Hematopoietic multipotent progenitor cell treated with erythropoietin and hydrocortisone succinate and interleukin-3 and kit ligand, for 15 days (in vitro differentiated cells): ENCODE measurements at regions not wholly inside any gene's neighbourhood (a gene's known extent, or its start where the extent isn't known, plus 50 kb on each side); places are given as distances from the start of the nearest gene placed in this dataset.
"Not testable (repeated sequence)": the region's sequence is repeated elsewhere in the genome, so short reads cannot be mapped to it uniquely, and the experiment has no call there.

Source experiments
- DNase-seq: peaks from one replicate; pipeline ENCODE4 v3.0.0-alpha.2; 2015; ENCODE audit warnings: low spot score

- DNase-seq: no peak
Observed at GRCh38 chr12:30578426-30578825, 117.2 kb downstream of the IPO8 start.

GRCh38 chr12:30573145-30573544, 122.5 kb downstream of the IPO8 start:
- no peak for DNase-seq

GRCh38 chr12:30570211-30570890, 125.3 kb downstream of the IPO8 start:
- no peak for DNase-seq

- DNase-seq: no peak
Observed at GRCh38 chr12:30569426-30569825, 126.2 kb downstream of the IPO8 start.

GRCh38 chr12:30568453-30568852, 127.2 kb downstream of the IPO8 start:
- DNase-seq: no peak

GRCh38 chr12:30567082-30567481, 128.6 kb downstream of the IPO8 start:
- no peak for DNase-seq

- DNase-seq: no peak
Observed at GRCh38 chr12:30564394-30564793, 131.3 kb downstream of the IPO8 start.

- DNase-seq: no peak
Observed at GRCh38 chr12:30548203-30548602, 147.5 kb downstream of the IPO8 start.

GRCh38 chr12:30546121-30546520, 149.5 kb downstream of the IPO8 start:
- no peak for DNase-seq

GRCh38 chr12:30544704-30545103, 151.0 kb downstream of the IPO8 start:
- not testable (repeated sequence) for DNase-seq

GRCh38 chr12:30537228-30537627, 158.4 kb downstream of the IPO8 start:
- no peak for DNase-seq

- no peak for DNase-seq
Observed at GRCh38 chr12:30533558-30534265, 162.0 kb downstream of the IPO8 start.

GRCh38 chr12:30531731-30532678, 163.7 kb downstream of the IPO8 start:
- DNase-seq: no peak

- no peak for DNase-seq
Observed at GRCh38 chr12:30529489-30530269, 166.0 kb downstream of the IPO8 start.

GRCh38 chr12:30525171-30525570, 170.5 kb downstream of the IPO8 start:
- no peak for DNase-seq

GRCh38 chr12:30520285-30520684, 175.4 kb downstream of the IPO8 start:
- not testable (repeated sequence) for DNase-seq

- DNase-seq: no peak
Observed at GRCh38 chr12:30519535-30519934, 176.1 kb downstream of the IPO8 start.

- no peak for DNase-seq
Observed at GRCh38 chr12:30517320-30517719, 178.3 kb downstream of the IPO8 start.

GRCh38 chr12:30515351-30515750, 180.3 kb downstream of the IPO8 start:
- no peak for DNase-seq

GRCh38 chr12:30514666-30515065, 181.0 kb downstream of the IPO8 start:
- no peak for DNase-seq

GRCh38 chr12:30508205-30508967, 187.3 kb downstream of the IPO8 start:
- no peak for DNase-seq
